Activated B cell treated with CpG ODN at 0.5 μM for 24 hours (primary cell): ENCODE measurements at regions not wholly inside any gene's neighbourhood (a gene's known extent, or its start where the extent isn't known, plus 50 kb on each side); places are given as distances from the start of the nearest gene placed in this dataset.

Source experiments
- ATAC-seq: fragments of 200-7000 bp; cut with Tn5 transposase; one replicate; pipeline ENCODE4 v1.10.0; 2021; ENCODE audit warnings: low read depth, mild to moderate bottlenecking, moderate library complexity
- CTCF ChIA-PET: fragments of 350-600 bp; sonication (Branson Sonifier 250); formaldehyde crosslinking; loops from one replicate; lab custom pipeline; 2021; ENCODE audit warnings: antibody characterized with exemption; lab: Charles Lee
- POLR2A ChIA-PET: fragments of 350-600 bp; sonication (Branson Sonifier 250); formaldehyde crosslinking; loops from one replicate; lab custom pipeline; 2021; ENCODE audit warnings: antibody characterized with exemption; lab: Charles Lee
- DNase-seq: peaks from one replicate; pipeline ENCODE4 v3.0.0; 2022
- H3K27ac Mint-ChIP-seq: one replicate; pipeline ENCODE4 v1.8.0; 2020; ENCODE audit warnings: mixed read lengths
- H3K27me3 Mint-ChIP-seq: one replicate; pipeline ENCODE4 v1.8.0; 2021; ENCODE audit warnings: mixed read lengths
- H3K36me3 Mint-ChIP-seq: one replicate; pipeline ENCODE4 v1.8.0; 2021; ENCODE audit warnings: low read depth, mixed read lengths
- H3K4me1 Mint-ChIP-seq: one replicate; pipeline ENCODE4 v1.8.0; 2021; ENCODE audit warnings: mixed read lengths
- H3K4me3 Mint-ChIP-seq: one replicate; pipeline ENCODE4 v1.8.0; 2020; ENCODE audit warnings: mild to moderate bottlenecking, mixed read lengths
- H3K9me3 Mint-ChIP-seq: one replicate; pipeline ENCODE4 v1.8.0; 2020; ENCODE audit warnings: mixed read lengths
- intact Hi-C: fragments of 100-400 bp; cut with micrococcal nuclease; formaldehyde crosslinking; loops from one replicate; pipeline ENCODE4 v1.15.1; 2024
- TF ChIP-seq, protein P1 (sequence below): fragments of 200-600 bp; IDR thresholded peaks from one replicate; pipeline ENCODE4 v1.8.0; 2022; ENCODE audit warnings: antibody characterized with exemption, mild to moderate bottlenecking

- Mint-ChIP-seq H3K9me3 (no peaks in the 10 kb centered on the region), H3K27me3 (no peaks in the 10 kb centered on the region), H3K4me3 (no peak overlapping the region), H3K4me1 (peaks cover 87% of the 10 kb centered on the region), H3K36me3 (peaks cover 65% of the 10 kb centered on the region), H3K27ac (peak overlapping the region; percentile 37)
- no peak for ATAC-seq
- ChIA-PET CTCF (no interaction called here), POLR2A (interaction anchor here (0.5 to 1.1 kb wide), 2 partner anchors 26 to 56 kb away, joined by 3 read pairs; no protein-coding TSS in a partner anchor)
- intact Hi-C loops, result loop anchor here (2.0 kb wide), 1 partner anchor 15 kb away; no protein-coding TSS in a partner anchor
- no peak for DNase-seq
- TF ChIP-seq, protein P1, sequence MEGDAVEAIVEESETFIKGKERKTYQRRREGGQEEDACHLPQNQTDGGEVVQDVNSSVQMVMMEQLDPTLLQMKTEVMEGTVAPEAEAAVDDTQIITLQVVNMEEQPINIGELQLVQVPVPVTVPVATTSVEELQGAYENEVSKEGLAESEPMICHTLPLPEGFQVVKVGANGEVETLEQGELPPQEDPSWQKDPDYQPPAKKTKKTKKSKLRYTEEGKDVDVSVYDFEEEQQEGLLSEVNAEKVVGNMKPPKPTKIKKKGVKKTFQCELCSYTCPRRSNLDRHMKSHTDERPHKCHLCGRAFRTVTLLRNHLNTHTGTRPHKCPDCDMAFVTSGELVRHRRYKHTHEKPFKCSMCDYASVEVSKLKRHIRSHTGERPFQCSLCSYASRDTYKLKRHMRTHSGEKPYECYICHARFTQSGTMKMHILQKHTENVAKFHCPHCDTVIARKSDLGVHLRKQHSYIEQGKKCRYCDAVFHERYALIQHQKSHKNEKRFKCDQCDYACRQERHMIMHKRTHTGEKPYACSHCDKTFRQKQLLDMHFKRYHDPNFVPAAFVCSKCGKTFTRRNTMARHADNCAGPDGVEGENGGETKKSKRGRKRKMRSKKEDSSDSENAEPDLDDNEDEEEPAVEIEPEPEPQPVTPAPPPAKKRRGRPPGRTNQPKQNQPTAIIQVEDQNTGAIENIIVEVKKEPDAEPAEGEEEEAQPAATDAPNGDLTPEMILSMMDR, result no peak
Measured at GRCh38 chr9:110087605-110088004, 120.4 kb downstream of the C9orf152 start.

GRCh38 chr9:110088099-110088498 is 119.9 kb downstream of the C9orf152 start:
- Mint-ChIP-seq H3K27ac (peak overlapping the region; percentile 37), H3K27me3 (no peaks in the 10 kb centered on the region), H3K9me3 (no peaks in the 10 kb centered on the region), H3K4me1 (peaks cover 87% of the 10 kb centered on the region), H3K4me3 (no peak overlapping the region), H3K36me3 (peaks cover 66% of the 10 kb centered on the region)
- intact Hi-C loops, result no loop called here
- ATAC-seq (peak; percentile 14), DNase-seq (no peak)
- TF ChIP-seq, protein P1, result no peak
- CTCF ChIA-PET, result no interaction called here
- POLR2A ChIA-PET, result interaction anchor here (0.5 to 1.1 kb wide), 5 partner anchors 25 to 121 kb away, joined by 3 to 7 read pairs (median 3); no protein-coding TSS in a partner anchor

DNA sequence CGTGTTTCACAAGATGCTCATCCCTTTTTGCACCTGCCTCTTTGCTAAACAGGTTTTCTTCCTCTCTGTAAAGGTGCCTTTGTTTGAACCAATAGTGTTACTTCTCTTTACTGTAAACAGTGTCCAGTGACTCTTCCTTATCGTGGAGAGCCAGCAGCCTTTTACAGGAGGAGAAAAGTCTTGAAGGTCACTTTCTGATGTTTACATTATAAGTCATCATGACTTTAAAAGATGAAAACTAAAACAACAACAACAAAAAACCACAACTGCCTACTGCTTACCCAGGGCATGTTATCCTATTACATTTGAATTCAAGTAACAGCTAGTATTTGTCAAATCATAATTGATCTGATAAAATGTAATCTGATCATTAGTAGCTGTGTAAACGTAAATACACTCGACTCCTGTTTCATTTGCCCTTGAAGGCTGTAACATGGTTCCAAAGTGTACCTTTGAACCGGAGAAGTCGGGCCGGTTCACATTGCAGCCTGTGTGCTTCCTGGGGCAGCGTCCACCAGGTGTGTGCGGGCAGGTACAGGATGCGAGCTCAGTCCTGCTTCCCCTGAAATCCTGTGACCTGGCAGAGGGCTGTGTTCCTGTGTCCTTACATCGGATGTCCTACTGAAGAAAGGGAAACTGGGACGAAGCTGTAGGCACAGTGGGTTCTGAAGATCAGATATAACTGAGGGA is 118.1 kb downstream of the C9orf152 start:
- Mint-ChIP-seq H3K9me3 (no peaks in the 10 kb centered on the region), H3K36me3 (peaks cover 62% of the 10 kb centered on the region), H3K4me3 (no peak overlapping the region), H3K27ac (peak overlapping the region; percentile 37), H3K4me1 (peaks cover 91% of the 10 kb centered on the region), H3K27me3 (no peaks in the 10 kb centered on the region)
- ATAC-seq (no peak), DNase-seq (no peak)
- POLR2A ChIA-PET, result interaction anchor here (0.8 to 1.4 kb wide), 2 partner anchors 10 to 58 kb away, joined by 3 to 4 read pairs; no protein-coding TSS in a partner anchor
- CTCF ChIA-PET, result interaction anchor here (1.1 to 1.6 kb wide), 3 partner anchors 15 to 187 kb away, joined by 3 to 4 read pairs (median 3); no protein-coding TSS in a partner anchor
- TF ChIP-seq, protein P1, result no peak
- intact Hi-C loops, result loop anchor here (5.0 kb wide), 1 partner anchor 393 kb away; no protein-coding TSS in a partner anchor

DNA sequence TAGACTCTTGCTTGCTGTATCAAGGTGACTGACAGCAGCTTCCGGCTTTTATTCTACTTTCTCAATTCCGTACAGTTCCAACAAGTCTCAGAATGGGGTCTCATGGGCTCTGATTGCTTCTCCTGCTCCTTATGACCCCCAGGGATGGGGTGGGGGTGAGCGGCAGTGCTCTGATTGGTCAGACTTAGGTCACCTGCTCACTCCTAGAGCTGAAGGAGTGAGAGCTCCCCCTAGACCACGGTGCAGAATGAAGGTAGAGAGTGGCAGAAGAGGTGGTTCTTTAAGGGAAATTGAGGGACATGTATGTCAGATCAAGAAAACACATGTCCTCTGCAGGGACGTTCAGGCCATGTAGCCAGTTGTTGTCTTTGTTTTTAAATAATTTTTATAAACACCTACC is 115.2 kb downstream of the C9orf152 start:
- H3K27ac Mint-ChIP-seq, result no peak overlapping the region
- H3K27me3 Mint-ChIP-seq, result no peaks in the 10 kb centered on the region
- TF ChIP-seq, protein P1, result no peak
- H3K4me3 Mint-ChIP-seq, result no peak overlapping the region
- H3K4me1 Mint-ChIP-seq, result peaks cover 82% of the 10 kb centered on the region
- H3K9me3 Mint-ChIP-seq, result no peaks in the 10 kb centered on the region
- intact Hi-C loops, result loop anchor here (5.0 kb wide), 1 partner anchor 395 kb away; no protein-coding TSS in a partner anchor
- H3K36me3 Mint-ChIP-seq, result peaks cover 45% of the 10 kb centered on the region
- DNase-seq, result no peak
- ChIA-PET POLR2A (interaction anchor here (0.6 kb wide), 1 partner anchor 682 kb away, joined by 3 read pairs; no protein-coding TSS in a partner anchor), CTCF (no interaction called here)
- ATAC-seq, result no peak

GRCh38 chr9:110093417-110093816 is 114.5 kb downstream of the C9orf152 start:
- intact Hi-C loops, result loop anchor here (5.0 kb wide), 1 partner anchor 396 kb away; no protein-coding TSS in a partner anchor
- Mint-ChIP-seq H3K27ac (peak overlapping the region; percentile 13), H3K4me1 (peaks cover 80% of the 10 kb centered on the region)

More at GRCh38 chr9:110093417-110093816, 114.5 kb downstream of the C9orf152 start:
- peaks cover 47% of the 10 kb centered on the region for H3K36me3 Mint-ChIP-seq
- ATAC-seq (no peak), DNase-seq (no peak)
- TF ChIP-seq, protein P1, result no peak
- POLR2A ChIA-PET, result interaction anchor here (0.6 kb wide), 1 partner anchor 682 kb away, joined by 3 read pairs; no protein-coding TSS in a partner anchor
- CTCF ChIA-PET, result no interaction called here
- H3K9me3 Mint-ChIP-seq, result no peaks in the 10 kb centered on the region
- no peak overlapping the region for H3K4me3 Mint-ChIP-seq
- no peaks in the 10 kb centered on the region for H3K27me3 Mint-ChIP-seq
